LNCaP clone FGC (cell line): ENCODE measurements at regions not wholly inside any gene's neighbourhood (a gene's known extent, or its start where the extent isn't known, plus 50 kb on each side); places are given as distances from the start of the nearest gene placed in this dataset.

Experiments
- DNase-seq: peaks from one replicate; pipeline ENCODE4 v3.0.0-alpha.2; 2011; ENCODE audit warnings: low read depth
- H3K4me3 ChIP-seq: 2 replicates; pipeline ENCODE4 v1.5.1; 2011; ENCODE audit warnings: mild to moderate bottlenecking, low read depth, low read length, control low read depth
- CTCF ChIP-seq: IDR thresholded peaks from 2 replicates; pipeline ENCODE4 v1.5.1; 2012; ENCODE audit warnings: mild to moderate bottlenecking; ENCODE audit not compliant: control insufficient read depth, insufficient read depth; ENCODE audit errors: extremely low read depth

GRCh38 chr5:148949841-148950470, 112.9 kb downstream of the SH3TC2 start:
- TF ChIP-seq CTCF = no peak
- peak; percentile 69 for DNase-seq
- no peak overlapping the region for H3K4me3 ChIP-seq

GRCh38 chr5:148950471-148950863, 112.4 kb downstream of the SH3TC2 start:
- DNase-seq = no peak
- H3K4me3 ChIP-seq = no peak overlapping the region
- TF ChIP-seq CTCF = no peak

GRCh38 chr5:148950892-148951291, 112.0 kb downstream of the SH3TC2 start:
- TF ChIP-seq CTCF = no peak
- H3K4me3 ChIP-seq = no peak overlapping the region
- DNase-seq = no peak

- no peak overlapping the region for H3K4me3 ChIP-seq
- TF ChIP-seq CTCF = no peak
- DNase-seq = no peak
These were observed 111.2 kb downstream of the SH3TC2 start for GRCh38 chr5:148951612-148952011.

GRCh38 chr5:148952097-148952867, 110.6 kb downstream of the SH3TC2 start:
- no peak for TF ChIP-seq CTCF
- no peak overlapping the region for H3K4me3 ChIP-seq
- DNase-seq = no peak

- no peak for DNase-seq
- H3K4me3 ChIP-seq = no peak overlapping the region
- TF ChIP-seq CTCF = no peak
These were observed 109.2 kb downstream of the SH3TC2 start for GRCh38 chr5:148953711-148954110.
